Astrocyte (in vitro differentiated cells and primary cell): ENCODE measurements at regions not wholly inside any gene's neighbourhood (a gene's known extent, or its start where the extent isn't known, plus 50 kb on each side); places are given as distances from the start of the nearest gene placed in this dataset.

Experiments
- DNase-seq: peaks from one replicate; pipeline ENCODE4 v3.0.0-alpha.2; 2010; ENCODE audit warnings: low read depth
- FAIRE-seq: peaks from 2 replicates; lab custom pipeline; 2011; peaks lifted over from hg19 to GRCh38; lab: Jason Lieb, UNC
- H2AFZ ChIP-seq: 2 replicates; pipeline ENCODE4 v1.6.0; 2012; ENCODE audit warnings: low read depth, low read length, inconsistent platforms
- H3K27ac ChIP-seq: 2 replicates; pipeline ENCODE4 v1.5.1; 2011; ENCODE audit warnings: low read depth, low read length, inconsistent platforms
- H3K27me3 ChIP-seq: 2 replicates; pipeline ENCODE4 v1.6.0; 2011; ENCODE audit warnings: low read length, inconsistent platforms; ENCODE audit not compliant: insufficient read depth
- H3K36me3 ChIP-seq: 2 replicates; pipeline ENCODE4 v1.5.1; 2011; ENCODE audit warnings: low read length, inconsistent platforms; ENCODE audit not compliant: insufficient read depth
- H3K4me1 ChIP-seq: 2 replicates; pipeline ENCODE4 v1.5.1; 2011; ENCODE audit warnings: low read length, inconsistent platforms; ENCODE audit not compliant: insufficient read depth
- H3K4me2 ChIP-seq: 2 replicates; pipeline ENCODE4 v1.6.0; 2012; ENCODE audit warnings: low read length, inconsistent platforms
- H3K4me3 ChIP-seq: 2 replicates; pipeline ENCODE4 v1.5.1; 2011; ENCODE audit warnings: low read depth, mild to moderate bottlenecking, low read length, inconsistent platforms; ENCODE audit not compliant: insufficient read depth
- H3K79me2 ChIP-seq: 2 replicates; pipeline ENCODE4 v1.6.0; 2012; ENCODE audit warnings: mild to moderate bottlenecking, low read length, inconsistent platforms; ENCODE audit not compliant: insufficient read depth
- H3K9ac ChIP-seq: 2 replicates; pipeline ENCODE4 v1.6.0; 2012; ENCODE audit warnings: mild to moderate bottlenecking, low read length, inconsistent platforms
- H3K9me3 ChIP-seq: 2 replicates; pipeline ENCODE4 v1.5.1; 2012; ENCODE audit warnings: low read depth, mild to moderate bottlenecking, low read length, inconsistent platforms; ENCODE audit not compliant: insufficient read depth
- H4K20me1 ChIP-seq: 2 replicates; pipeline ENCODE4 v1.6.0; 2012; ENCODE audit warnings: low read length, inconsistent platforms; ENCODE audit not compliant: insufficient read depth
- H3K27ac Mint-ChIP-seq: one replicate; pipeline ENCODE4 v1.8.0; 2021; ENCODE audit warnings: mild to moderate bottlenecking, mixed read lengths; ENCODE audit not compliant: unreplicated experiment
- H3K27me3 Mint-ChIP-seq: one replicate; pipeline ENCODE4 v1.8.0; 2021; ENCODE audit warnings: low read depth, mixed read lengths; ENCODE audit not compliant: unreplicated experiment
- H3K36me3 Mint-ChIP-seq: one replicate; pipeline ENCODE4 v1.8.0; 2021; ENCODE audit warnings: low read depth, mixed read lengths; ENCODE audit not compliant: unreplicated experiment
- H3K4me1 Mint-ChIP-seq: one replicate; pipeline ENCODE4 v1.8.0; 2021; ENCODE audit warnings: low read depth, mixed read lengths; ENCODE audit not compliant: unreplicated experiment
- H3K4me3 Mint-ChIP-seq: one replicate; pipeline ENCODE4 v1.8.0; 2021; ENCODE audit warnings: mild to moderate bottlenecking, moderate library complexity, mixed read lengths; ENCODE audit not compliant: unreplicated experiment
- H3K9me3 Mint-ChIP-seq: one replicate; pipeline ENCODE4 v1.8.0; 2021; ENCODE audit warnings: mild to moderate bottlenecking, mixed read lengths; ENCODE audit not compliant: unreplicated experiment
- EZH2 ChIP-seq: IDR thresholded peaks from 2 replicates; pipeline ENCODE4 v1.6.1; 2012; ENCODE audit warnings: mild to moderate bottlenecking, low read length, inconsistent platforms; ENCODE audit not compliant: insufficient read depth
- TF ChIP-seq, protein P1 (sequence below): IDR thresholded peaks from 2 replicates; pipeline ENCODE4 v1.5.1; 2011; ENCODE audit warnings: low read depth, mild to moderate bottlenecking, inconsistent platforms, low read length, moderate library complexity; ENCODE audit not compliant: insufficient read depth

DNA sequence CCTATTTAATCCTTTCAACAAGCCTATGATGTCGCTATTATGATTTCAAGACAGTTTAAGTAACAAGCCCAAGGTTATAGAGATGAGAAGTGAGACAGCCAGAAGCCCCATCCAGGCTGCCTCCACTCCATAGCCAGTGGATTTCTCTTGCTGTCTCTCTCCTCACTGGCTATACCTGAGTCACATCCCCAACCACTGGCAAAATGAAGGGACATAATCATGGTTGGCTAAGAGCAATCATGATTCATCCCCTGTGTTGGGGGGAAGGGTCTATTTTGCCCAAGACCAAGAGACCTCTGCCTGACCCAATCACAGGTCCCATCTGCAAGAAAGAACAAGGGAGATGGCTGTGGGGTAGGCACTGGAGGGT is 334.9 kb upstream of the GATB start:
- H3K4me1 ChIP-seq, result peaks cover 9% of the 10 kb centered on the region
- H3K79me2 ChIP-seq, result no peaks in the 10 kb centered on the region
- Mint-ChIP-seq H3K27ac (no peak overlapping the region), H3K36me3 (peaks cover 1% of the 10 kb centered on the region), H3K9me3 (no peaks in the 10 kb centered on the region), H3K4me1 (peaks cover 10% of the 10 kb centered on the region), H3K27me3 (peaks cover 11% of the 10 kb centered on the region), H3K4me3 (no peak overlapping the region)
- no peak overlapping the region for H2AFZ ChIP-seq
- TF ChIP-seq, protein P1, sequence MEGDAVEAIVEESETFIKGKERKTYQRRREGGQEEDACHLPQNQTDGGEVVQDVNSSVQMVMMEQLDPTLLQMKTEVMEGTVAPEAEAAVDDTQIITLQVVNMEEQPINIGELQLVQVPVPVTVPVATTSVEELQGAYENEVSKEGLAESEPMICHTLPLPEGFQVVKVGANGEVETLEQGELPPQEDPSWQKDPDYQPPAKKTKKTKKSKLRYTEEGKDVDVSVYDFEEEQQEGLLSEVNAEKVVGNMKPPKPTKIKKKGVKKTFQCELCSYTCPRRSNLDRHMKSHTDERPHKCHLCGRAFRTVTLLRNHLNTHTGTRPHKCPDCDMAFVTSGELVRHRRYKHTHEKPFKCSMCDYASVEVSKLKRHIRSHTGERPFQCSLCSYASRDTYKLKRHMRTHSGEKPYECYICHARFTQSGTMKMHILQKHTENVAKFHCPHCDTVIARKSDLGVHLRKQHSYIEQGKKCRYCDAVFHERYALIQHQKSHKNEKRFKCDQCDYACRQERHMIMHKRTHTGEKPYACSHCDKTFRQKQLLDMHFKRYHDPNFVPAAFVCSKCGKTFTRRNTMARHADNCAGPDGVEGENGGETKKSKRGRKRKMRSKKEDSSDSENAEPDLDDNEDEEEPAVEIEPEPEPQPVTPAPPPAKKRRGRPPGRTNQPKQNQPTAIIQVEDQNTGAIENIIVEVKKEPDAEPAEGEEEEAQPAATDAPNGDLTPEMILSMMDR, result no peak
- no peak for TF ChIP-seq EZH2
- peaks cover 2% of the 10 kb centered on the region for H3K27me3 ChIP-seq
- no peaks in the 10 kb centered on the region for H4K20me1 ChIP-seq
- no peaks in the 10 kb centered on the region for H3K9me3 ChIP-seq
- DNase-seq (no peak), FAIRE-seq (peak; percentile 43)
- H3K36me3 ChIP-seq, result no peaks in the 10 kb centered on the region
- no peak overlapping the region for H3K4me3 ChIP-seq
- H3K4me2 ChIP-seq, result peak overlapping the region; percentile 36
- no peak overlapping the region for H3K9ac ChIP-seq
- H3K27ac ChIP-seq, result no peak overlapping the region

DNA sequence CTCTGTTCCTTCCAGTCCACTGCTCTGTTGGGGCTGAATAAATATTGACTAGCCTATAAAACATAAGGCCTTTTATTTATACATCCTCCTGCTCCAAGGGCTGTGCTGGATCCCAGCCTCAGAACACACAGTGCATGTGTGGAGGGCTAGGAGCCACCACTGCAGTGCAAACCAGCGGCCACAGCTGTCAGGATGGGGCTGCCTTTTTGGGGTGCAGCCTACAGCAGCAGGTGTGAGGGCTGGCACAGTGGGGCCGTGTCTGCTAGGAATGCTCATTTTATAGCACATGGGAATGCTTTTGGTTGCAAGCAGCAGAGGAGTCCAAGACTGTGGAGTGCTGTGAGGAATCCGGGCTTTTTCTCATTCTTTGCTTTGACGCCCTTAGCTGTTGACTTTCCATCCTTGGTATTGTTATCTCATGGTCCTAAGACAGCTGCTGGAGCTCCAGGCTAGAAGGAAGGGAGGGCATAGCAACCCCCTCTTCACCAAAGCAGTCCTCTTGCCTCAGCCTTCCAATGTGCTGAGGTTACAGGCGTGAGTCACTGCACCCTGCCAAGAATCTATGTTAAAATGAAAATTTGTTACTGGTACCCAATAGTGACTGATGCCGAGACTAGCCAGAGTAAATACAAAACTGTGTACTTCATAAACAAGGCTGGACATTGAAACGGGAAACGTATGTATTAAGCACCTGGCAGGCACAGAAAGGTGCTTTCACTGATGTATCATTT is 334.3 kb upstream of the GATB start:
- Mint-ChIP-seq H3K4me1 (peaks cover 13% of the 10 kb centered on the region), H3K27ac (no peak overlapping the region), H3K36me3 (peaks cover 1% of the 10 kb centered on the region), H3K27me3 (peaks cover 11% of the 10 kb centered on the region), H3K9me3 (no peaks in the 10 kb centered on the region), H3K4me3 (no peak overlapping the region)
- Histone ChIP-seq H4K20me1 (no peaks in the 10 kb centered on the region), H3K36me3 (no peaks in the 10 kb centered on the region), H3K9me3 (no peaks in the 10 kb centered on the region), H3K9ac (no peak overlapping the region), H3K4me3 (no peak overlapping the region), H2AFZ (no peak overlapping the region), H3K4me1 (peaks cover 9% of the 10 kb centered on the region), H3K27ac (no peak overlapping the region), H3K79me2 (no peaks in the 10 kb centered on the region), H3K4me2 (peak overlapping the region; percentile 36), H3K27me3 (peaks cover 2% of the 10 kb centered on the region)
- TF ChIP-seq, protein P1, result no peak
- TF ChIP-seq EZH2, result no peak
- FAIRE-seq (no peak), DNase-seq (peak; percentile 67)

DNA sequence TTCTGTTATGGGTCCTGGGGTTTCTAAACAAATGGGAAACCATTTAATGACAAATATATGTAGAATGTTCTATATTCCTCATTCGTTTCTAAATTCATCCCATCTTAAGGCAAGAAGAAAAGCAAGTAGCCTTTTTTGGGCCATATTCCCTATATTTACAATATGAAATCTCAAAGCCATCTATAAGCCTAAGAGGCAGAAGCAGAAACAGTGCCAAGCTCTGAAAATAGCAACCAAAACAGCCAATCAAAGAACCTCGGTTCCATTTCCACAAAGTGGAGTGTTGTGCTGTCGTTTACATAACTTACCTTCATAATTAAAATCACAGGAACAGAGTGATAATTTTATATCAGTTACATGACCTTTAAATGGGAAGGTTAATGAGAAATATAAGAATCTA is 330.6 kb upstream of the GATB start:
- Mint-ChIP-seq H3K9me3 (no peaks in the 10 kb centered on the region), H3K4me3 (no peak overlapping the region), H3K36me3 (peaks cover 1% of the 10 kb centered on the region), H3K27ac (no peak overlapping the region), H3K4me1 (peaks cover 13% of the 10 kb centered on the region), H3K27me3 (peaks cover 6% of the 10 kb centered on the region)
- H3K9me3 ChIP-seq, result no peaks in the 10 kb centered on the region
- no peaks in the 10 kb centered on the region for H4K20me1 ChIP-seq
- peaks cover 9% of the 10 kb centered on the region for H3K4me1 ChIP-seq
- H3K9ac ChIP-seq, result no peak overlapping the region
- peaks cover 2% of the 10 kb centered on the region for H3K27me3 ChIP-seq
- TF ChIP-seq, protein P1, result no peak
- no peak for TF ChIP-seq EZH2
- DNase-seq (no peak), FAIRE-seq (no peak)
- no peak overlapping the region for H3K27ac ChIP-seq
- no peak overlapping the region for H3K4me2 ChIP-seq
- no peak overlapping the region for H3K4me3 ChIP-seq
- no peaks in the 10 kb centered on the region for H3K36me3 ChIP-seq
- H3K79me2 ChIP-seq, result no peaks in the 10 kb centered on the region
- no peak overlapping the region for H2AFZ ChIP-seq
